NB4 (cell line): ENCODE measurements at regions not wholly inside any gene's neighbourhood (a gene's known extent, or its start where the extent isn't known, plus 50 kb on each side); places are given as distances from the start of the nearest gene placed in this dataset.

ENCODE experiments used
- DNase-seq: peaks from one replicate; pipeline ENCODE4 v3.0.0; 2010; ENCODE audit warnings: low read depth
- H3K4me3 ChIP-seq: one replicate; pipeline ENCODE4 v1.5.1; 2011; ENCODE audit warnings: mild to moderate bottlenecking, low read depth, low read length, moderate library complexity
- CTCF ChIP-seq: IDR thresholded peaks from one replicate; pipeline ENCODE4 v1.5.1; 2012; ENCODE audit warnings: low read depth, low read length
- MAX ChIP-seq: IDR thresholded peaks from 2 replicates; pipeline ENCODE4 v1.6.1; 2011; ENCODE audit warnings: low read depth, low read length
- MYC ChIP-seq: IDR thresholded peaks from 2 replicates; pipeline ENCODE4 v1.6.1; 2011; ENCODE audit warnings: low read depth, low read length
- POLR2A ChIP-seq: IDR thresholded peaks from 2 replicates; pipeline ENCODE4 v1.6.1; 2011; ENCODE audit warnings: mild to moderate bottlenecking; ENCODE audit not compliant: insufficient read length; ENCODE audit errors: extremely low read depth

- H3K4me3 ChIP-seq = no peak overlapping the region
- DNase-seq = no peak
- TF ChIP-seq MAX (no peak), POLR2A (no peak), CTCF (no peak), MYC (no peak)
These were observed 65.0 kb upstream of the PLXNA4 start for GRCh38 chr7:132641238-132641637.

- no peak for DNase-seq
- no peak for TF ChIP-seq POLR2A
- TF ChIP-seq MYC = no peak
- no peak for TF ChIP-seq MAX
- no peak for TF ChIP-seq CTCF
- no peak overlapping the region for H3K4me3 ChIP-seq
These were observed 63.7 kb upstream of the PLXNA4 start for GRCh38 chr7:132639983-132640382.

- H3K4me3 ChIP-seq = no peak overlapping the region
- no peak for DNase-seq
- no peak for TF ChIP-seq CTCF
- no peak for TF ChIP-seq MYC
- TF ChIP-seq MAX = no peak
- TF ChIP-seq POLR2A = no peak
These were observed 61.7 kb upstream of the PLXNA4 start for GRCh38 chr7:132638000-132638399.

GRCh38 chr7:132636581-132636980, 60.3 kb upstream of the PLXNA4 start:
- no peak for DNase-seq
- H3K4me3 ChIP-seq = no peak overlapping the region
- TF ChIP-seq MAX (no peak), CTCF (no peak), POLR2A (no peak), MYC (no peak)

GRCh38 chr7:132635127-132635526, 58.9 kb upstream of the PLXNA4 start:
- DNase-seq = no peak
- no peak overlapping the region for H3K4me3 ChIP-seq
- no peak for TF ChIP-seq POLR2A
- TF ChIP-seq CTCF = no peak
- no peak for TF ChIP-seq MAX
- TF ChIP-seq MYC = no peak

GRCh38 chr7:132630834-132631233, 54.6 kb upstream of the PLXNA4 start:
- no peak for DNase-seq
- no peak overlapping the region for H3K4me3 ChIP-seq
- no peak for TF ChIP-seq MYC
- no peak for TF ChIP-seq CTCF
- TF ChIP-seq MAX = no peak
- no peak for TF ChIP-seq POLR2A
